ENCODE measurements at regions not wholly inside any gene's neighbourhood (a gene's known extent, or its start where the extent isn't known, plus 50 kb on each side); places are given as distances from the start of the nearest gene placed in this dataset.

- TF ChIP-seq SMAD3 (CRISPR knock-in tag; IDR thresholded peaks at IDR 0.05; ENCODE audit: borderline replicate concordance) (no peak), JUN (CRISPR knock-in tag; IDR thresholded peaks at IDR 0.05) (no peak), ZNF121 (CRISPR knock-in tag; IDR thresholded peaks at IDR 0.05) (no peak), NFYB (CRISPR knock-in tag; conservative IDR thresholded peaks at IDR 0.05; ENCODE audit: low read depth) (no peak), ZNF263 (CRISPR knock-in tag; IDR thresholded peaks at IDR 0.05; ENCODE audit: low read depth) (no peak), E2F4 (CRISPR knock-in tag; IDR thresholded peaks at IDR 0.05; ENCODE audit: borderline replicate concordance, low read depth) (no peak), ATF3 (CRISPR knock-in tag; conservative IDR thresholded peaks at IDR 0.05) (no peak), ZNF317 (CRISPR knock-in tag; IDR thresholded peaks at IDR 0.05; ENCODE audit: borderline replicate concordance, low read depth) (no peak), KAT7 (CRISPR knock-in tag; IDR thresholded peaks at IDR 0.05; ENCODE audit: borderline replicate concordance) (no peak), CREB1 (CRISPR knock-in tag; IDR thresholded peaks at IDR 0.05) (no peak), TEAD4 (CRISPR knock-in tag; IDR thresholded peaks at IDR 0.05) (no peak)
- TF ChIP-seq, protein P1, sequence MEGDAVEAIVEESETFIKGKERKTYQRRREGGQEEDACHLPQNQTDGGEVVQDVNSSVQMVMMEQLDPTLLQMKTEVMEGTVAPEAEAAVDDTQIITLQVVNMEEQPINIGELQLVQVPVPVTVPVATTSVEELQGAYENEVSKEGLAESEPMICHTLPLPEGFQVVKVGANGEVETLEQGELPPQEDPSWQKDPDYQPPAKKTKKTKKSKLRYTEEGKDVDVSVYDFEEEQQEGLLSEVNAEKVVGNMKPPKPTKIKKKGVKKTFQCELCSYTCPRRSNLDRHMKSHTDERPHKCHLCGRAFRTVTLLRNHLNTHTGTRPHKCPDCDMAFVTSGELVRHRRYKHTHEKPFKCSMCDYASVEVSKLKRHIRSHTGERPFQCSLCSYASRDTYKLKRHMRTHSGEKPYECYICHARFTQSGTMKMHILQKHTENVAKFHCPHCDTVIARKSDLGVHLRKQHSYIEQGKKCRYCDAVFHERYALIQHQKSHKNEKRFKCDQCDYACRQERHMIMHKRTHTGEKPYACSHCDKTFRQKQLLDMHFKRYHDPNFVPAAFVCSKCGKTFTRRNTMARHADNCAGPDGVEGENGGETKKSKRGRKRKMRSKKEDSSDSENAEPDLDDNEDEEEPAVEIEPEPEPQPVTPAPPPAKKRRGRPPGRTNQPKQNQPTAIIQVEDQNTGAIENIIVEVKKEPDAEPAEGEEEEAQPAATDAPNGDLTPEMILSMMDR (IDR thresholded peaks at IDR 0.05), result no peak
- TF ChIP-seq, protein P2, sequence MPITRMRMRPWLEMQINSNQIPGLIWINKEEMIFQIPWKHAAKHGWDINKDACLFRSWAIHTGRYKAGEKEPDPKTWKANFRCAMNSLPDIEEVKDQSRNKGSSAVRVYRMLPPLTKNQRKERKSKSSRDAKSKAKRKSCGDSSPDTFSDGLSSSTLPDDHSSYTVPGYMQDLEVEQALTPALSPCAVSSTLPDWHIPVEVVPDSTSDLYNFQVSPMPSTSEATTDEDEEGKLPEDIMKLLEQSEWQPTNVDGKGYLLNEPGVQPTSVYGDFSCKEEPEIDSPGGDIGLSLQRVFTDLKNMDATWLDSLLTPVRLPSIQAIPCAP (CRISPR knock-in tag; IDR thresholded peaks at IDR 0.05), result no peak
- TF ChIP-seq, protein P3, sequence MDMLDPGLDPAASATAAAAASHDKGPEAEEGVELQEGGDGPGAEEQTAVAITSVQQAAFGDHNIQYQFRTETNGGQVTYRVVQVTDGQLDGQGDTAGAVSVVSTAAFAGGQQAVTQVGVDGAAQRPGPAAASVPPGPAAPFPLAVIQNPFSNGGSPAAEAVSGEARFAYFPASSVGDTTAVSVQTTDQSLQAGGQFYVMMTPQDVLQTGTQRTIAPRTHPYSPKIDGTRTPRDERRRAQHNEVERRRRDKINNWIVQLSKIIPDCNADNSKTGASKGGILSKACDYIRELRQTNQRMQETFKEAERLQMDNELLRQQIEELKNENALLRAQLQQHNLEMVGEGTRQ (CRISPR knock-in tag; IDR thresholded peaks at IDR 0.05), result no peak
Measured at GRCh38 chr1:148347781-148348180, 135.3 kb downstream of the PPIAL4G start.
